Activated gamma-delta T cell treated with Interleukin-2 at 50 U/mL for 16 hours (primary cell): ENCODE measurements at regions not wholly inside any gene's neighbourhood (a gene's known extent, or its start where the extent isn't known, plus 50 kb on each side); places are given as distances from the start of the nearest gene placed in this dataset.
"Not testable (repeated sequence)": the region's sequence is repeated elsewhere in the genome, so short reads cannot be mapped to it uniquely, and the experiment has no call there.

ENCODE experiments used
- DNase-seq: peaks from one replicate; pipeline ENCODE4 v3.0.0-alpha.2; 2020

GRCh38 chr15:62513893-62514292 lies 348.8 kb upstream of the C2CD4B start:
- no peak for DNase-seq

- no peak for DNase-seq
Measured at GRCh38 chr15:62515696-62516395, 350.8 kb upstream of the C2CD4B start.

- DNase-seq = no peak
Measured at GRCh38 chr15:62517541-62517940, 352.5 kb upstream of the C2CD4B start.

DNA sequence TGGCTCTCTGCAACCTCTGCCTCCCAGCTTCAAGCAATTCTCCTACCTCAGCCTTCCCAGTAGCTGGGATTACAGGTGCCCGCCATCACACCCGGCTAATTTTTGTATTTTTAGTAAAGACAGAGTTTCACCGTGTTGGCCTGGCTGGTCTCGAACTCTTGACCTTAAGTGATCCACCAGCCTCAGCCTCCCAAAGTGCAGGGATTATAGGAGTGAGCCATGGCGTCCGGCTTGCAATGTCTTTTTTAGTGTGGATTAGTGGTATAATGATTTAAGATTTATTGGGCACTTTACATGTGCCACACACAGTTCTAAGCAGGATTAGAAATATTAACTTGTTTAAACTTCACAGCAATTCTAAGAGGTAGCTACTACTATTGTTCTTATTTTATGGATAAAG lies 353.6 kb upstream of the C2CD4B start:
- DNase-seq = not testable (repeated sequence)

- no peak for DNase-seq
Measured at GRCh38 chr15:62519900-62520299, 354.8 kb upstream of the C2CD4B start.

GRCh38 chr15:62520887-62521286 lies 355.8 kb upstream of the C2CD4B start:
- DNase-seq = no peak

- no peak for DNase-seq
Measured at GRCh38 chr15:62521396-62521795, 356.3 kb upstream of the C2CD4B start.

GRCh38 chr15:62524848-62525247 lies 359.8 kb upstream of the C2CD4B start:
- no peak for DNase-seq

DNA sequence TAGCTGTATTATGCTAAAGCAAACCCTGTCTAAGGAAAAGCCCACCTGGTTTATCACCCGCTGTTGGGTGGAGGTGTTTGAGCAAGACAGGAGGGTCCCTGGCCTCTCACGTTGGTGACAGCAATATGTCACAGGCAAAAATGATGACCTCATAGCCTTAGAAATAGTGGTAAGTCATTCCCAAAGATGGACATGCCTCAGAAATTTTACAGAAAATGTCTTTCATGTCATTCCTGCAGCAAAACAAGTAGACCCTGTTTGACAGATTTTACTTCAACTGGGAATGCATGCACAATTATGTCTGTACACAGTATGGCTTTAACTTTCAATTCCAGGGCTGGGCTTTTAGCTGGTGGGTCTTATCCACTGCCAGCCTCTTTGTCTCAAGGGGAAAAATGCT lies 362.3 kb upstream of the C2CD4B start:
- no peak for DNase-seq

GRCh38 chr15:62528505-62528904 lies 363.4 kb upstream of the C2CD4B start:
- no peak for DNase-seq

GRCh38 chr15:62532367-62532766 lies 367.3 kb upstream of the C2CD4B start:
- no peak for DNase-seq

GRCh38 chr15:62533687-62534086 lies 368.6 kb upstream of the C2CD4B start:
- no peak for DNase-seq

DNA sequence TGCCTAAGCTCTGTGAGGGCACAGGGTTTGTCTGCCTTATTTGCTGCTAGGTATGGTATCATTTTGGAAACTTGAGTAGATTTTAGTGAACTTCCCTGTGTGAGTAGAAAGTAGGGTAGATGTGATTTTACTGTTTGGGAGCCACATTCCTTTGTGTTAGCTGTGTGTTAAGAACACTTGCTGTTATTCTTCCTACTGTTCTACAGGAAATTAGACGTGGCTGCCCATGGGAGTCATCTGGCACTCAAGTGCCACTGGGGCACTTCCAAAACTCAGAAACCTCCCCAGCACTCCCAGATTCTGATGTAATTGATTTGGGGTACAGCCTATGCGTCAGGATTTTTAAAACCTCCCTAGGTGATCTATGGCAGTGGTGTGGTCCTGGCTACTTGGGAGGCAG lies 369.9 kb upstream of the C2CD4B start:
- no peak for DNase-seq

DNA sequence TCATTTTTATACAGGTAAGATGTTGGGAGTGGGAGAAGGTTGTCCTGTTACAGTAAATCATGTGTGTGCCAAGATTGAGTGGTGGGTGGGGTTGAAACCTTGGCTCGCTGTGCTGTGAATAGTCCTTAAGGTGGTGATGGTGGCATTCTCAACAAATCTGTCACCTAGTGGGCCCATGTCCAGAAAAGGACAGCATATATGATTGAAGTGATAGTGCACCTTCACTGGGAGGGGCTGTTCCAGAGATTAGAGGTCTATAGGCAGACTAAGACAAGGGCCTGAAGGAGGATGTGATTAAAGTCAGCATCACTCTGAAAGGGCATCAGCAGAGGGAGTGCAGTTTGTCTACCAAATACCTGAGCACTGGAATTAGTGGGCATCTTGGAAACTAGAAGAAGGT lies 374.2 kb upstream of the C2CD4B start:
- DNase-seq = no peak

- DNase-seq = no peak
Measured at GRCh38 chr15:62541250-62541649, 376.2 kb upstream of the C2CD4B start.

DNA sequence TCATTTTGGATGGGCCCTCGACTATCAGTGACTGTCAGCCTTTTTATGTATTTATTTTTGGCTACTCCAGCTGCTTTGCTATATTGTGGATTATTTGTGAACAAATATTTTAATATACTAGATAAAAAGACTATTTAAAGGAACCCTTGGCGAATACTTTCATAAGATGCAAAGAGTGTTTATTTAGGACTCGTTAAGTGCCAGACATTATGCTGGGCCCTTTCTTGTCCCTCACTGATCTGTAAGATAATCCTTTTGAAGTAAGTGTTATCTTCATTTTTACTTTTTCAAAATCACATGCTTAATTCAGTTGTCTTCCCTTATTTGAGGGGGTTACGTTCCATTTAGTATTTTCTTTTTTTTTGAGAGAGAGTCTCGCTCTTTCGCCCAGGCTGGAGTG lies 376.8 kb upstream of the C2CD4B start:
- no peak for DNase-seq

DNA sequence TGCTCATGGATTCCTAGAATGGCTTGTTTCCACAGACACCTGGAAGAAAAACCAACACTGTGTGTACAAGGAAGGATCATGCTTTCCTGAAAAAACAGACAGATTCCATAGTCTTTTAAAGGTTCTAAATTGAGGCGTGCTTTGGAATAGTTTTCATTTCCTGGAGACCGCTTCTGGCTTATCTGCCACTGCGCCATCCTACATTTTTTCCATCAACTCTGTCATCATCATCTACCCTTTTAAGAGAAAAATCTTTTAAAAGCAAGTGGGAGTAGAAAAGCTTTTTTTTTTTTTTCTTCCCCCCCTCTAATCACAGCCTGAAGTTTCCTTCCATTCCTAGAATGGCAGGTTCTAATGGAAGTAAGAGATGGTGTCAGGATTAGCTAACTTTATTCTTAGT lies 379.4 kb upstream of the C2CD4B start:
- DNase-seq = no peak

- no peak for DNase-seq
Measured at GRCh38 chr15:62545467-62546227, 380.6 kb upstream of the C2CD4B start.

DNA sequence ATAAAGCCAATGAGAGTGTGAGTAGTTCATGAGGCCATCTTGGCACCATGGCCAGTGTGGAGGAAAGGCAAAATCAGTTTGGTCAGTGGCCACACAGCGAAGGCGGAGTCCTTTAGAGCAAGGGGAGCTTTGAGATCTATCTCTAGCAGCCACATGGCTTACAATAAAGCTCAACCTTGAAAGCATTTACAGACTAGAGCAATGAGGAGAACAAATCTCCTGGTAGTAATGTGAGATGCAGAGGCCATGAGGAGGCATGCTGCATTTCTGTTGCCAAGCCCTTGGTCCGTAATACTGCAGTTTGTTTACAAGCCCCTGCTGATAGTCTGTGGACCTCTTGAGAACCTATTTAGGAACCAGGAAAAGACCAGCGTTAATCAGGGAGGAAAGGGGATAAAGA lies 381.5 kb upstream of the C2CD4B start:
- no peak for DNase-seq

GRCh38 chr15:62547584-62547983 lies 382.5 kb upstream of the C2CD4B start:
- no peak for DNase-seq

- DNase-seq = no peak
Measured at GRCh38 chr15:62549345-62549970, 384.4 kb upstream of the C2CD4B start.

DNA sequence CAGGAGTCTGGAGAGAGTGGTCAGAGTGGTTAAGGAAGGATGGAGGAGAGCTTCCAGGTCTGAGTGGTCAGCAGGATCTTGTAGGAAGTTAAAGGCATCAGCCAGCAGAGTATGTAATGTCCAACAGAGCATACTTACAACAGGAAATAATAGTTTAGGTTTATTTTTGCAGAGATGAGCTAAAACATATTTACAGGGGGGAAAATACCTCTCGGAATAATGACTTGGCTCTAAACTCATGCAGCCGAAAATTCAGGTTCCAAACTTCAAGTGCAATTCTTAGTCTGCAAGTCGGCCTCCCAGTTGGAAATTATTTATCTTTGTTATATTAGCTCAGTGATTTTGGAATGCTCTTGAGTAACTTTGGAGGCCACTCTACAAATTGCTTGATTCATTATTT lies 385.0 kb upstream of the C2CD4B start:
- no peak for DNase-seq

DNA sequence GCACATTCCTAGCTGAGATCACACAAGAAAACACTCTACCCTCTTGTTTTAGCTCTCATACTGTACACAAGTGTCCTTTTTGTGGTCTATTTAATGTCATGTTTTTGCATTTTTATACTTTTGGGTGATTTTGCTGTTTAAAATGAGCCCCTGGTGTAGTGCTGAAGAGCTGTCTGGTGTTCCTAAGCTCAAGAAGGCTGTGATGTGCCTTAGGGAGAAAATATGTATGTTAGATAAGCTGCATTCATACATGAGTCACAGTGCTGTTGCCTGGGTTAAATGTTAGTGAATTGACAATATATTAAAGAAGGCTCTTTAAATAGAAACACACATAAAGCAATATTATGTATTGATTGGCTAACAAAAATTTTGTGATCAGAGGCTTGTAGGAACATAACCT lies 387.4 kb upstream of the C2CD4B start:
- no peak for DNase-seq

- DNase-seq = no peak
Measured at GRCh38 chr15:62553911-62554563, 389.0 kb upstream of the C2CD4B start.
